ENCODE measurements at regions not wholly inside any gene's neighbourhood (a gene's known extent, or its start where the extent isn't known, plus 50 kb on each side); places are given as distances from the start of the nearest gene placed in this dataset.

DNA sequence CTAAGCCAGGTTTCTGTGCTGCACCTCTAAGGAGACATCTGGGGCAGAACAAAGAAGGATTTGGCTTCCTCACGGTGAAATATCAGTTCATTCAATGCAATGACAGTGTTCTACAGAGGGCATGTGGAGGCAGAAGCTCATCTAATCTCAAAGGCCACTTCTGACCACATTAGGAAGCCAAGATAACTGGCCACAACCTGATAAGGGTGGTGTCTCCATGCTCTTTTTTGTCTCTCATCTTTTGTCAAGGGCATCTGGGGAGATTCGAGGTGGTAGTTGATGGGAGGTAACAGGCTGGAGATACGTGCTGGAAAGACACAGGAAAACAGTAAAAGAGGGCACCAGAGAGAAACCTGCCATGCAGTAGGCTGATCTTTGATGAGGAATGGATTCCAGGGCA is 303.9 kb downstream of the LRATD1 start:
- no peak overlapping the region for H3K27ac ChIP-seq
- TF ChIP-seq, protein P1, sequence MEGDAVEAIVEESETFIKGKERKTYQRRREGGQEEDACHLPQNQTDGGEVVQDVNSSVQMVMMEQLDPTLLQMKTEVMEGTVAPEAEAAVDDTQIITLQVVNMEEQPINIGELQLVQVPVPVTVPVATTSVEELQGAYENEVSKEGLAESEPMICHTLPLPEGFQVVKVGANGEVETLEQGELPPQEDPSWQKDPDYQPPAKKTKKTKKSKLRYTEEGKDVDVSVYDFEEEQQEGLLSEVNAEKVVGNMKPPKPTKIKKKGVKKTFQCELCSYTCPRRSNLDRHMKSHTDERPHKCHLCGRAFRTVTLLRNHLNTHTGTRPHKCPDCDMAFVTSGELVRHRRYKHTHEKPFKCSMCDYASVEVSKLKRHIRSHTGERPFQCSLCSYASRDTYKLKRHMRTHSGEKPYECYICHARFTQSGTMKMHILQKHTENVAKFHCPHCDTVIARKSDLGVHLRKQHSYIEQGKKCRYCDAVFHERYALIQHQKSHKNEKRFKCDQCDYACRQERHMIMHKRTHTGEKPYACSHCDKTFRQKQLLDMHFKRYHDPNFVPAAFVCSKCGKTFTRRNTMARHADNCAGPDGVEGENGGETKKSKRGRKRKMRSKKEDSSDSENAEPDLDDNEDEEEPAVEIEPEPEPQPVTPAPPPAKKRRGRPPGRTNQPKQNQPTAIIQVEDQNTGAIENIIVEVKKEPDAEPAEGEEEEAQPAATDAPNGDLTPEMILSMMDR (IDR thresholded peaks at IDR 0.05), result no peak
- TF ChIP-seq ZFX (IDR thresholded peaks at IDR 0.05; ENCODE audit: borderline replicate concordance), result no peak

DNA sequence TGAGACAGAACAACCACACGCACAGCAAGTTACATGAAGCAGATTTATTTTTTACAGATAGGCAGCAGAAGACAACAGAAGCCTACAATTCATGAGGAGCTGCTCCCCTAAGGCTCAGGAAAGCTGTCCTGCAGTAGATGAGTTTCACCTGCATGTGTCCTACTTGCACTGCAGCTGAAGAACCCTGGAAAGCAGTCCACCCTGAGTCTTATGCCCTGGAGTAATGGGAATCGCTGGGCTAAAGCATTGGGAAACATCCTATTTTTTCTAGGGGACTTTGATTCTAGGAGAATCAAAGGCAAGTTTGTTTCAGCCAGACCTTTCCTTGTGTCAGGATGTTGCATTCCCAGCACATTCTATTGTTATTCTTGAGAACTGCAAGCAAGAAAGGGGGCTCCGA is 304.8 kb downstream of the LRATD1 start:
- TF ChIP-seq, protein P1 (IDR thresholded peaks at IDR 0.05), result no peak
- TF ChIP-seq ZFX (IDR thresholded peaks at IDR 0.05; ENCODE audit: borderline replicate concordance), result no peak
- no peak overlapping the region for H3K27ac ChIP-seq

DNA sequence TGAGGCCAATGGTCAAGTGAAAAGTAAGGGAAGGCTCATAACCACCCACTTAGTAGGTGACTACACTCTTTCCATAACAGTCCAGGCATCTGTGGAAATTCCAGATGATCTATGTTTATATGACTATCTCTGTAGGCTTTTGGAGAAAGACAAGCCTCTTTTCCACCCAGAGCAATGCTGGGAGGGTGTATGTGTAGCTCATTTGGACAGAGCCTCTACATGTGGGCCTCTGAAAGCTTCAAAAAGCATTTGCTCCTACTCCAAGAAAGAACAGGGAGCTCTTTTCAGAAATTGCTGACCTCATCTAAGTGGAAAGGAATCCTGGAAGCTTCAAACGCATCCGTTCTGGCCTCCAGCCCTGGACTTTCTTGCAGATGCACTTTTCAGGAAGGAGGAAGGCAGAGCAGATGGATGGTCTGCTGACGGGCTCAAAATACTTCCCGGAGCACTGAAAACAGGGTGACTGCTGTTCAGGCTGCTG is 308.7 kb downstream of the LRATD1 start:
- TF ChIP-seq ZFX (IDR thresholded peaks at IDR 0.05; ENCODE audit: borderline replicate concordance), result no peak
- TF ChIP-seq, protein P1 (IDR thresholded peaks at IDR 0.05), result no peak
- H3K27ac ChIP-seq, result no peak overlapping the region

DNA sequence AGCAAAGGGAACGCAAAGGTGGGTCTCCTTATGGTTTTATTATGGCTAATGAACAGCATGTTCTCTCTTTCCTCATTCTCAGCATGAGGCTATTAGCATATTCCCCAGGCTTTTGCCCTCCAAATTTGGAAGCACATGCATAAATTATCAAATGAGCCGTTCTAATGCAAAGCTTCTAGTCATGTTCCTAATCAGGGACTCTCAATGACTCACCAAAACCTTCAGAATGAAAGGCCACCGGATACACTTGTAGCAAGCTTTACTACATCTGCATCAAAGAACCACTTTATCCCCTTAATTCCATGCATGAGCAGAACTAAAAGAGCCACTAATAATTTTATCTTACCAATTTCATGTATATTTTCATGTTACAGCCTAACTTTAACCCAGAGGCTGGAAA is 310.5 kb downstream of the LRATD1 start:
- no peak overlapping the region for H3K27ac ChIP-seq
- TF ChIP-seq, protein P1 (IDR thresholded peaks at IDR 0.05), result no peak
- no peak for TF ChIP-seq ZFX (IDR thresholded peaks at IDR 0.05; ENCODE audit: borderline replicate concordance)

DNA sequence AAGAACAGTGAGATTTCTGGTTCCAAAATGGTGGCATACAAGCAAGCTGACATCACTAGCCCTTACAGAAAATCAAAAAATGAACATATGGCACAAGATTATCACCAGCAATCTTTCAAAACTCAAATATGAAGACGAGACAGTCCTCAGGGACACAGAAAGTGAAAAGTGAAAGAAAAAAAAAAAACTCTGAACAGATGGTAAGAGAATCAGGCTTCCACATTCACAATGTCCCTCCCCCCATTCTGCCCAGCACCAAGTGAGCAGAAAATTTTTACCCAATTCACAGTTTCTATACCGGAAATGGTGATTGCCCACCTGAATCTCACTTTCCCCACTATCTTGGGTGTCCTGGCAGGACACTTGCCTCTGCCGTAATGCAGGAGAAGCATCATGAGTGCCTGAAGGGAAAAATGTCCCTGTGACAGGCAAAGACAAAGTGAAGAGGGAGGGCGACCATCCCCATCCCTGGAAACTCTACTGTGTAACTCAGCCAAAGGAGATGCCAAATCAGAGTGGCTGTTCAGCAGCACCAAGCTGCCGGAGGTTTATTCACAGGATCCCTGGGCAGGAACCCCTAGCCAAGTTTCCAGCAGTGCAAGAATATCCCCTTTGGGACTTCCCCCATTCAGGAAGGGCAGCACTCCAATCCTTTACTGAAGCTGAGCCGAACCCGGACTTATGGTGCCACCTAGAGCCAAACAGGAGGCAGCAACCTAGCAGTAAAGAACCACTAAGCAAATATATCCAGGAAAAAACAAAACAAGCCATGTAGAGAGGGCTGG is 312.2 kb downstream of the LRATD1 start:
- H3K27ac ChIP-seq, result no peak overlapping the region
- TF ChIP-seq, protein P1 (IDR thresholded peaks at IDR 0.05), result peak; percentile 66
- no peak for TF ChIP-seq ZFX (IDR thresholded peaks at IDR 0.05; ENCODE audit: borderline replicate concordance)

DNA sequence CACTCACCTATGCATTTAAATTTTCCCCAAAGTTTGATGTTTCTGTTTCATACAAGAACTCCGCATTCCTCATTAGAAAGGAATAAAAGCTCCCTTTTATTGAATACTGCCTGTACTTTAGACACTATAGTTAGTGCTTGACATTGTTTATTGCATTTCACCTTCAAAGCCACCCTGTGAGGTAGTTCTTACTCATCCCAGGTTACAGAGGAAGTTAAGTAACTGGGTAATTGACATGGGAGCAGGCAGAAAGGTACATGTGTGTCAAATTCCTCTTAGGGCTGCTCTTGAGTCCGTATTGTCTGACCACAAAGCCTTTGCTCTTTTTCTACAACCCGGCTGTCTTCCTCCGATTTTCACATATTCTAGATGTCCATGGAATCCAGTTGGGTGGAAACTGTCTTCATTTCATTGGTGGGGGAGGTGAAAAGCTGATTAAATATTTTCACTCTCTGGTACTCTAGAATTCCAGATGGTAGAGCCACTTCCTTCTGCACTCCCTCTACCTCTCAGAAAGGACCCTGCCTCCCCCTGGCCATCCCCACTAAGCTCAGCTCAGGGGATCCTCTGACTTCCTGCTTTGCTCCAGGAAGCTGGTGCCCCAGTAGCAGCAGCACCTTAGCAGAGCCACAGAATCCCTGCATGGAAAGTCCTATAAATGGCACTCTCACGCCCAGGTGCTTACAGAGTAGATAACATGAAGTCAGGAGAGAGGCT is 319.2 kb downstream of the LRATD1 start:
- TF ChIP-seq ZFX (IDR thresholded peaks at IDR 0.05; ENCODE audit: borderline replicate concordance), result no peak
- TF ChIP-seq, protein P1 (IDR thresholded peaks at IDR 0.05), result no peak
- no peak overlapping the region for H3K27ac ChIP-seq

Measured in 22Rv1 (cell line).